ENCODE measurements at regions not wholly inside any gene's neighbourhood (a gene's known extent, or its start where the extent isn't known, plus 50 kb on each side); places are given as distances from the start of the nearest gene placed in this dataset.
"Not testable (repeated sequence)": the region's sequence is repeated elsewhere in the genome, so short reads cannot be mapped to it uniquely, and the experiment has no call there.

- no peak overlapping the region for H3K27ac ChIP-seq (ENCODE audit: low read depth, low read length)
- H3K4me3 Mint-ChIP-seq: no peak overlapping the region
- H3K36me3 ChIP-seq (ENCODE audit: control insufficient read depth in 2 of 3, insufficient read depth in 3 of 3, low read length in 3 of 3): no peaks in the 10 kb centered on the region
- no peaks in the 10 kb centered on the region for H3K36me3 Mint-ChIP-seq
- H3K4me3 ChIP-seq (ENCODE audit: low read length): no peak overlapping the region
- ChIA-PET CTCF (interaction anchor here (0.6 to 2.4 kb wide), 2 partner anchors 134 to 1042 kb away, joined by 3 to 5 read pairs; no protein-coding TSS in a partner anchor), POLR2A (no interaction called here)
- intact Hi-C loops (cut with micrococcal nuclease): no loop called here
- DNase-seq (no peak), ATAC-seq (no peak)
- peaks cover 0 to 5% (median 0%) of the 10 kb centered on the region in 7 donors for H3K4me1 Mint-ChIP-seq
- no peaks in the 10 kb centered on the region for H3K9me3 ChIP-seq (ENCODE audit: control insufficient read depth in 2 of 3, low read length in 3 of 3)
- no peaks in the 10 kb centered on the region for H3K4me1 ChIP-seq (ENCODE audit: control insufficient read depth in 2 of 2, insufficient read depth in 2 of 2, low read length in 2 of 2)
- H3K27ac Mint-ChIP-seq: no peak overlapping the region
- H3K27me3 ChIP-seq (ENCODE audit: control insufficient read depth in 2 of 2, insufficient read depth in 2 of 2, low read length in 2 of 2): no peaks in the 10 kb centered on the region
- no peaks in the 10 kb centered on the region for H3K9me3 Mint-ChIP-seq
- peaks cover 0 to 2% (median 0%) of the 10 kb centered on the region in 5 donors for H3K27me3 Mint-ChIP-seq
These were observed 194.4 kb downstream of the TMA16 start for GRCh38 chr4:163688856-163689255.

GRCh38 chr4:163693211-163693610 lies 198.7 kb downstream of the TMA16 start:
- Mint-ChIP-seq H3K27ac (no peak overlapping the region), H3K9me3 (peaks cover 0 to 3% (median 0%) of the 10 kb centered on the region in 11 donors), H3K4me3 (no peak overlapping the region), H3K36me3 (peaks cover 0 to 3% (median 0%) of the 10 kb centered on the region in 5 donors), H3K27me3 (peaks cover 0 to 16% (median 7%) of the 10 kb centered on the region in 5 donors), H3K4me1 (no peaks in the 10 kb centered on the region)
- Histone ChIP-seq H3K4me1 (ENCODE audit: control insufficient read depth in 2 of 2, insufficient read depth in 2 of 2, low read length in 2 of 2) (no peaks in the 10 kb centered on the region), H3K4me3 (ENCODE audit: low read length) (no peak overlapping the region), H3K9me3 (ENCODE audit: control insufficient read depth in 2 of 3, low read length in 3 of 3) (no peaks in the 10 kb centered on the region), H3K27ac (ENCODE audit: low read depth, low read length) (no peak overlapping the region), H3K27me3 (ENCODE audit: control insufficient read depth in 2 of 2, insufficient read depth in 2 of 2, low read length in 2 of 2) (peaks cover 0 to 4% of the 10 kb centered on the region in 2 donors), H3K36me3 (ENCODE audit: control insufficient read depth in 2 of 3, insufficient read depth in 3 of 3, low read length in 3 of 3) (no peaks in the 10 kb centered on the region)
- CTCF ChIA-PET: no interaction called here
- POLR2A ChIA-PET: no interaction called here
- intact Hi-C loops (cut with micrococcal nuclease): no loop called here
- DNase-seq (no peak), ATAC-seq (no peak)

GRCh38 chr4:163693776-163694175 lies 199.3 kb downstream of the TMA16 start:
- CTCF ChIA-PET: no interaction called here
- Mint-ChIP-seq H3K27me3 (peaks cover 0 to 19% (median 7%) of the 10 kb centered on the region in 5 donors), H3K4me1 (no peaks in the 10 kb centered on the region), H3K36me3 (peaks cover 0 to 3% (median 0%) of the 10 kb centered on the region in 5 donors), H3K9me3 (peaks cover 0 to 3% (median 0%) of the 10 kb centered on the region in 11 donors), H3K4me3 (no peak overlapping the region), H3K27ac (no peak overlapping the region)
- POLR2A ChIA-PET: no interaction called here
- intact Hi-C loops (cut with micrococcal nuclease): no loop called here
- ATAC-seq (no peak), DNase-seq (no peak)
- Histone ChIP-seq H3K27me3 (ENCODE audit: control insufficient read depth in 2 of 2, insufficient read depth in 2 of 2, low read length in 2 of 2) (peaks cover 0 to 4% of the 10 kb centered on the region in 2 donors), H3K4me1 (ENCODE audit: control insufficient read depth in 2 of 2, insufficient read depth in 2 of 2, low read length in 2 of 2) (no peaks in the 10 kb centered on the region), H3K9me3 (ENCODE audit: control insufficient read depth in 2 of 3, low read length in 3 of 3) (no peaks in the 10 kb centered on the region), H3K27ac (ENCODE audit: low read depth, low read length) (no peak overlapping the region), H3K36me3 (ENCODE audit: control insufficient read depth in 2 of 3, insufficient read depth in 3 of 3, low read length in 3 of 3) (no peaks in the 10 kb centered on the region), H3K4me3 (ENCODE audit: low read length) (no peak overlapping the region)

- Histone ChIP-seq H3K36me3 (ENCODE audit: control insufficient read depth in 2 of 3, insufficient read depth in 3 of 3, low read length in 3 of 3) (no peaks in the 10 kb centered on the region), H3K9me3 (ENCODE audit: control insufficient read depth in 2 of 3, low read length in 3 of 3) (no peaks in the 10 kb centered on the region), H3K4me1 (ENCODE audit: control insufficient read depth in 2 of 2, insufficient read depth in 2 of 2, low read length in 2 of 2) (no peaks in the 10 kb centered on the region), H3K27ac (ENCODE audit: low read depth, low read length) (no peak overlapping the region), H3K4me3 (ENCODE audit: low read length) (no peak overlapping the region), H3K27me3 (ENCODE audit: control insufficient read depth in 2 of 2, insufficient read depth in 2 of 2, low read length in 2 of 2) (peaks cover 0 to 4% of the 10 kb centered on the region in 2 donors)
- intact Hi-C loops (cut with micrococcal nuclease): no loop called here
- H3K27ac Mint-ChIP-seq: no peak overlapping the region
- H3K9me3 Mint-ChIP-seq: peaks cover 0 to 3% (median 0%) of the 10 kb centered on the region in 11 donors
- no peak for DNase-seq
- peaks cover 0 to 19% (median 7%) of the 10 kb centered on the region in 5 donors for H3K27me3 Mint-ChIP-seq
- no peak for ATAC-seq
- peaks cover 0 to 3% (median 0%) of the 10 kb centered on the region in 5 donors for H3K36me3 Mint-ChIP-seq
- no peaks in the 10 kb centered on the region for H3K4me1 Mint-ChIP-seq
- no peak overlapping the region for H3K4me3 Mint-ChIP-seq
- ChIA-PET POLR2A (interaction anchor here (0.5 kb wide), 1 partner anchor 134 kb away, joined by 4 read pairs; no protein-coding TSS in a partner anchor), CTCF (no interaction called here)
These were observed 199.9 kb downstream of the TMA16 start for GRCh38 chr4:163694385-163694784.

DNA sequence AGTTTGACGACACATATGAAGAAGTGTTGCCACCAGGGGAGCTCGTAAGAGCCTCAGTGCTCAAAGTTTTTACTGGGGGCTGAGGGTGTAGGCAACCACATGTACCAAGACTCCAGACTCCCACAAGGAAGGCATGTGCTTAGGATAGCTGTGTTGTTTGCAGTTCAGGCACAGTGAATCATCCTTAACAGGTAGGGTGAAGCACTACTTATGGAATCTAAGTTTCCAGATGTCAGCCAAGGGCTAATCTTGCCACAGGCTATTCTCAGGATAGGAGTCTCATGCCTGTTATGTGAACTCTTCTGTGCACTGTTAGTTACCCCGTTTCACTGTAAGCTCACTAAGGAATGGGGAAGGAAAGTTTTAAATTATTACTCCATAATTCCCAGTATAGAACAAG lies 202.6 kb downstream of the TMA16 start:
- no peak overlapping the region for H3K4me3 ChIP-seq (ENCODE audit: low read length)
- H3K9me3 ChIP-seq (ENCODE audit: control insufficient read depth in 2 of 3, low read length in 3 of 3): no peaks in the 10 kb centered on the region
- ChIA-PET POLR2A (no interaction called here), CTCF (no interaction called here)
- H3K9me3 Mint-ChIP-seq: peaks cover 0 to 3% (median 0%) of the 10 kb centered on the region in 11 donors
- peaks cover 0 to 4% of the 10 kb centered on the region in 2 donors for H3K27me3 ChIP-seq (ENCODE audit: control insufficient read depth in 2 of 2, insufficient read depth in 2 of 2, low read length in 2 of 2)
- intact Hi-C loops (cut with micrococcal nuclease): no loop called here
- H3K4me3 Mint-ChIP-seq: no peak overlapping the region
- no peak overlapping the region for H3K27ac Mint-ChIP-seq
- H3K4me1 ChIP-seq (ENCODE audit: control insufficient read depth in 2 of 2, insufficient read depth in 2 of 2, low read length in 2 of 2): no peaks in the 10 kb centered on the region
- peaks cover 0 to 3% (median 0%) of the 10 kb centered on the region in 5 donors for H3K36me3 Mint-ChIP-seq
- H3K36me3 ChIP-seq (ENCODE audit: control insufficient read depth in 2 of 3, insufficient read depth in 3 of 3, low read length in 3 of 3): no peaks in the 10 kb centered on the region
- DNase-seq (no peak), ATAC-seq (no peak)
- H3K27ac ChIP-seq (ENCODE audit: low read depth, low read length): no peak overlapping the region
- H3K4me1 Mint-ChIP-seq: no peaks in the 10 kb centered on the region
- H3K27me3 Mint-ChIP-seq: peaks cover 0 to 19% (median 7%) of the 10 kb centered on the region in 5 donors

- POLR2A ChIA-PET; DNase-seq; H3K4me3 ChIP-seq (ENCODE audit: low read length); H3K27me3 ChIP-seq (ENCODE audit: control insufficient read depth in 2 of 2, insufficient read depth in 2 of 2, low read length in 2 of 2); H3K4me1 Mint-ChIP-seq; H3K36me3 ChIP-seq (ENCODE audit: control insufficient read depth in 2 of 3, insufficient read depth in 3 of 3, low read length in 3 of 3); H3K4me1 ChIP-seq (ENCODE audit: control insufficient read depth in 2 of 2, insufficient read depth in 2 of 2, low read length in 2 of 2); intact Hi-C loops (cut with micrococcal nuclease); H3K27ac Mint-ChIP-seq; CTCF ChIA-PET; H3K36me3 Mint-ChIP-seq; H3K9me3 ChIP-seq (ENCODE audit: control insufficient read depth in 2 of 3, low read length in 3 of 3); H3K27ac ChIP-seq (ENCODE audit: low read depth, low read length); H3K4me3 Mint-ChIP-seq; H3K9me3 Mint-ChIP-seq; ATAC-seq: not testable (repeated sequence)
- peaks cover 0 to 23% (median 13%) of the 10 kb centered on the region in 5 donors for H3K27me3 Mint-ChIP-seq
These were observed 205.9 kb downstream of the TMA16 start for GRCh38 chr4:163700383-163700782.

DNA sequence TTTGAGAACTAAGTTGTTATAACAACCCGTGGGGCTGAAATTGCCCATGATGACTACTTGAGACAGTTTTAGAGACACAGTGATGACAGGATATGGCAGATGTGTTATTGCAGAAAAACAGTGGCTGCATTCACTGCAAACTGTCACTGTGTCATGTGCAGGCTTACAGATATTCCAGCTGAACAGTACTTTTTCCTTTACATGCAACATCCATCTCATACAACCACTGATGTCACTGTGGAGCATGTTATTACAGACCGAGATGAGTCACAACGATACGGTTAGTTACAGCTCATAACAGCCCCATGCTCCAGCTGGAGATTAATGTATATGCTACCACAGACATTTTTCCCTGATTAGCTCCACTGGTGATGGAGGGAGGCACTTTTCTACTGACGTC lies 207.4 kb downstream of the TMA16 start:
- H3K4me1 Mint-ChIP-seq: no peaks in the 10 kb centered on the region
- Histone ChIP-seq H3K36me3 (ENCODE audit: control insufficient read depth in 2 of 3, insufficient read depth in 3 of 3, low read length in 3 of 3) (no peaks in the 10 kb centered on the region), H3K27me3 (ENCODE audit: control insufficient read depth in 2 of 2, insufficient read depth in 2 of 2, low read length in 2 of 2) (peaks cover 0 to 4% of the 10 kb centered on the region in 2 donors), H3K4me3 (ENCODE audit: low read length) (no peak overlapping the region), H3K4me1 (ENCODE audit: control insufficient read depth in 2 of 2, insufficient read depth in 2 of 2, low read length in 2 of 2) (no peaks in the 10 kb centered on the region), H3K9me3 (ENCODE audit: control insufficient read depth in 2 of 3, low read length in 3 of 3) (no peaks in the 10 kb centered on the region), H3K27ac (ENCODE audit: low read depth, low read length) (no peak overlapping the region)
- CTCF ChIA-PET: no interaction called here
- H3K4me3 Mint-ChIP-seq: no peak overlapping the region
- peaks cover 0 to under 1% (median 0%) of the 10 kb centered on the region in 5 donors for H3K36me3 Mint-ChIP-seq
- intact Hi-C loops (cut with micrococcal nuclease): no loop called here
- H3K27me3 Mint-ChIP-seq: peaks cover 0 to 17% (median 8%) of the 10 kb centered on the region in 5 donors
- POLR2A ChIA-PET: no interaction called here
- ATAC-seq: no peak
- H3K9me3 Mint-ChIP-seq: peaks cover 0 to 2% (median 0%) of the 10 kb centered on the region in 11 donors
- no peak for DNase-seq
- H3K27ac Mint-ChIP-seq: no peak overlapping the region
